Spleen (tissue), 7 donors: ENCODE measurements at regions not wholly inside any gene's neighbourhood (a gene's known extent, or its start where the extent isn't known, plus 50 kb on each side); places are given as distances from the start of the nearest gene placed in this dataset.

Experiments
- CTCF ChIP-seq, 11 experiments: fragments of 200-600 bp in 7 of 11; fragments of 450-650 bp in 4 of 11; sonication (generic) in 4 of 11; IDR thresholded peaks in 8 of 11; conservative IDR thresholded peaks in 3 of 11; 1 replicate in 7 of 11; 2 replicates in 4 of 11; pipeline versions ENCODE4 v1.4.0 to v1.8.0; 2016 to 2021; ENCODE audit warnings: antibody characterized with exemption in 11 of 11, inconsistent platforms in 4 of 11, mild to moderate bottlenecking in 1 of 11
- POLR2A ChIP-seq, 3 donors: fragments of 450-650 bp; IDR thresholded peaks; one replicate each; pipeline ENCODE4 v1.5.1; 2017; ENCODE audit warnings: antibody characterized with exemption in 3 of 3, mild to moderate bottlenecking in 1 of 3
- POLR2AphosphoS5 ChIP-seq, 3 donors: sonication (generic); formaldehyde crosslinking; IDR thresholded peaks; one replicate each; pipeline ENCODE4 v1.5.1; 2017; ENCODE audit warnings: antibody characterized with exemption in 3 of 3
- donor health status: DM: no; HTN: no; CAD: no; lungs with moderate emphysema.
- donor health status: DM: no; HTN: no; CAD: no.
- donor health status: DM: no; HTN: no; CAD: no.

- no peak for TF ChIP-seq CTCF (IDR thresholded peaks at IDR 0.05 in 8 of 11, conservative IDR thresholded peaks at IDR 0.05 in 3 of 11)
- no peak for TF ChIP-seq POLR2AphosphoS5 (IDR thresholded peaks at IDR 0.05)
- no peak for TF ChIP-seq POLR2A (IDR thresholded peaks at IDR 0.05)
Observed at GRCh38 chr15:56792211-56792610, 58.9 kb upstream of the ZNF280D start.
